ENCODE measurements at regions not wholly inside any gene's neighbourhood (a gene's known extent, or its start where the extent isn't known, plus 50 kb on each side); places are given as distances from the start of the nearest gene placed in this dataset.

GRCh38 chr9:26662476-26662875 is 230.1 kb downstream of the CAAP1 start:
- TF ChIP-seq CTCF (IDR thresholded peaks at IDR 0.05; ENCODE audit: low read depth, low read length, poor library complexity, severe bottlenecking), result no peak
- no peak for TF ChIP-seq EZH2phosphoT487 (IDR thresholded peaks at IDR 0.05; ENCODE audit: borderline replicate concordance, low read length)
